ENCODE measurements at regions not wholly inside any gene's neighbourhood (a gene's known extent, or its start where the extent isn't known, plus 50 kb on each side); places are given as distances from the start of the nearest gene placed in this dataset.

DNA sequence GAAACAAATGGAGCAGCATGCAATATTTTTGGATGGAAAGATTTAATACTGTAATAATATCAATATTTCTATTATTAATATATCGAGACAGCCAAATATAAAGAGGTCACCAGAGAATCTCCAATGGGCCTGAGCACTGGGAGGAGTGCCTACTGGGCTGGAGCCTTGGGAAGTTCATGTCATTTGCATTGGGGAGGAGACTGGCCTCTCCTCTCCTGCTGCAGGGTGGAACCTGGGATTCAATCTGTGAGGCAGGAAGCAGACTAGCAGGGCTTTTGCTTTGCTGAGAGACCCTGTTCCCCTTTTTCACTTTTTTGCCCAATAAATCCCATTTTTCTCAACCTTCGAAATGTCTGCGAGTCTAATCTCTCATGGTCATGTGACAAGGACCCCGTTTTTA, 390.6 kb upstream of the CYRIA start (continued):
- TF ChIP-seq, protein P1, sequence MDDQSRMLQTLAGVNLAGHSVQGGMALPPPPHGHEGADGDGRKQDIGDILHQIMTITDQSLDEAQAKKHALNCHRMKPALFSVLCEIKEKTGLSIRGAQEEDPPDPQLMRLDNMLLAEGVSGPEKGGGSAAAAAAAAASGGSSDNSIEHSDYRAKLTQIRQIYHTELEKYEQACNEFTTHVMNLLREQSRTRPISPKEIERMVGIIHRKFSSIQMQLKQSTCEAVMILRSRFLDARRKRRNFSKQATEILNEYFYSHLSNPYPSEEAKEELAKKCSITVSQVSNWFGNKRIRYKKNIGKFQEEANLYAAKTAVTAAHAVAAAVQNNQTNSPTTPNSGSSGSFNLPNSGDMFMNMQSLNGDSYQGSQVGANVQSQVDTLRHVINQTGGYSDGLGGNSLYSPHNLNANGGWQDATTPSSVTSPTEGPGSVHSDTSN (IDR thresholded peaks at IDR 0.05; ENCODE audit: insufficient replicate concordance, low read depth, low read length) = no peak
- TF ChIP-seq, protein P2, sequence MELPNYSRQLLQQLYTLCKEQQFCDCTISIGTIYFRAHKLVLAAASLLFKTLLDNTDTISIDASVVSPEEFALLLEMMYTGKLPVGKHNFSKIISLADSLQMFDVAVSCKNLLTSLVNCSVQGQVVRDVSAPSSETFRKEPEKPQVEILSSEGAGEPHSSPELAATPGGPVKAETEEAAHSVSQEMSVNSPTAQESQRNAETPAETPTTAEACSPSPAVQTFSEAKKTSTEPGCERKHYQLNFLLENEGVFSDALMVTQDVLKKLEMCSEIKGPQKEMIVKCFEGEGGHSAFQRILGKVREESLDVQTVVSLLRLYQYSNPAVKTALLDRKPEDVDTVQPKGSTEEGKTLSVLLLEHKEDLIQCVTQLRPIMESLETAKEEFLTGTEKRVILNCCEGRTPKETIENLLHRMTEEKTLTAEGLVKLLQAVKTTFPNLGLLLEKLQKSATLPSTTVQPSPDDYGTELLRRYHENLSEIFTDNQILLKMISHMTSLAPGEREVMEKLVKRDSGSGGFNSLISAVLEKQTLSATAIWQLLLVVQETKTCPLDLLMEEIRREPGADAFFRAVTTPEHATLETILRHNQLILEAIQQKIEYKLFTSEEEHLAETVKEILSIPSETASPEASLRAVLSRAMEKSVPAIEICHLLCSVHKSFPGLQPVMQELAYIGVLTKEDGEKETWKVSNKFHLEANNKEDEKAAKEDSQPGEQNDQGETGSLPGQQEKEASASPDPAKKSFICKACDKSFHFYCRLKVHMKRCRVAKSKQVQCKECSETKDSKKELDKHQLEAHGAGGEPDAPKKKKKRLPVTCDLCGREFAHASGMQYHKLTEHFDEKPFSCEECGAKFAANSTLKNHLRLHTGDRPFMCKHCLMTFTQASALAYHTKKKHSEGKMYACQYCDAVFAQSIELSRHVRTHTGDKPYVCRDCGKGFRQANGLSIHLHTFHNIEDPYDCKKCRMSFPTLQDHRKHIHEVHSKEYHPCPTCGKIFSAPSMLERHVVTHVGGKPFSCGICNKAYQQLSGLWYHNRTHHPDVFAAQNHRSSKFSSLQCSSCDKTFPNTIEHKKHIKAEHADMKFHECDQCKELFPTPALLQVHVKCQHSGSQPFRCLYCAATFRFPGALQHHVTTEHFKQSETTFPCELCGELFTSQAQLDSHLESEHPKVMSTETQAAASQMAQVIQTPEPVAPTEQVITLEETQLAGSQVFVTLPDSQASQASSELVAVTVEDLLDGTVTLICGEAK (IDR thresholded peaks at IDR 0.05; ENCODE audit: borderline replicate concordance) = no peak
- TF ChIP-seq, protein P3, sequence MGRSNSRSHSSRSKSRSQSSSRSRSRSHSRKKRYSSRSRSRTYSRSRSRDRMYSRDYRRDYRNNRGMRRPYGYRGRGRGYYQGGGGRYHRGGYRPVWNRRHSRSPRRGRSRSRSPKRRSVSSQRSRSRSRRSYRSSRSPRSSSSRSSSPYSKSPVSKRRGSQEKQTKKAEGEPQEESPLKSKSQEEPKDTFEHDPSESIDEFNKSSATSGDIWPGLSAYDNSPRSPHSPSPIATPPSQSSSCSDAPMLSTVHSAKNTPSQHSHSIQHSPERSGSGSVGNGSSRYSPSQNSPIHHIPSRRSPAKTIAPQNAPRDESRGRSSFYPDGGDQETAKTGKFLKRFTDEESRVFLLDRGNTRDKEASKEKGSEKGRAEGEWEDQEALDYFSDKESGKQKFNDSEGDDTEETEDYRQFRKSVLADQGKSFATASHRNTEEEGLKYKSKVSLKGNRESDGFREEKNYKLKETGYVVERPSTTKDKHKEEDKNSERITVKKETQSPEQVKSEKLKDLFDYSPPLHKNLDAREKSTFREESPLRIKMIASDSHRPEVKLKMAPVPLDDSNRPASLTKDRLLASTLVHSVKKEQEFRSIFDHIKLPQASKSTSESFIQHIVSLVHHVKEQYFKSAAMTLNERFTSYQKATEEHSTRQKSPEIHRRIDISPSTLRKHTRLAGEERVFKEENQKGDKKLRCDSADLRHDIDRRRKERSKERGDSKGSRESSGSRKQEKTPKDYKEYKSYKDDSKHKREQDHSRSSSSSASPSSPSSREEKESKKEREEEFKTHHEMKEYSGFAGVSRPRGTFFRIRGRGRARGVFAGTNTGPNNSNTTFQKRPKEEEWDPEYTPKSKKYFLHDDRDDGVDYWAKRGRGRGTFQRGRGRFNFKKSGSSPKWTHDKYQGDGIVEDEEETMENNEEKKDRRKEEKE (IDR thresholded peaks at IDR 0.05) = no peak
- TF ChIP-seq, protein P4, sequence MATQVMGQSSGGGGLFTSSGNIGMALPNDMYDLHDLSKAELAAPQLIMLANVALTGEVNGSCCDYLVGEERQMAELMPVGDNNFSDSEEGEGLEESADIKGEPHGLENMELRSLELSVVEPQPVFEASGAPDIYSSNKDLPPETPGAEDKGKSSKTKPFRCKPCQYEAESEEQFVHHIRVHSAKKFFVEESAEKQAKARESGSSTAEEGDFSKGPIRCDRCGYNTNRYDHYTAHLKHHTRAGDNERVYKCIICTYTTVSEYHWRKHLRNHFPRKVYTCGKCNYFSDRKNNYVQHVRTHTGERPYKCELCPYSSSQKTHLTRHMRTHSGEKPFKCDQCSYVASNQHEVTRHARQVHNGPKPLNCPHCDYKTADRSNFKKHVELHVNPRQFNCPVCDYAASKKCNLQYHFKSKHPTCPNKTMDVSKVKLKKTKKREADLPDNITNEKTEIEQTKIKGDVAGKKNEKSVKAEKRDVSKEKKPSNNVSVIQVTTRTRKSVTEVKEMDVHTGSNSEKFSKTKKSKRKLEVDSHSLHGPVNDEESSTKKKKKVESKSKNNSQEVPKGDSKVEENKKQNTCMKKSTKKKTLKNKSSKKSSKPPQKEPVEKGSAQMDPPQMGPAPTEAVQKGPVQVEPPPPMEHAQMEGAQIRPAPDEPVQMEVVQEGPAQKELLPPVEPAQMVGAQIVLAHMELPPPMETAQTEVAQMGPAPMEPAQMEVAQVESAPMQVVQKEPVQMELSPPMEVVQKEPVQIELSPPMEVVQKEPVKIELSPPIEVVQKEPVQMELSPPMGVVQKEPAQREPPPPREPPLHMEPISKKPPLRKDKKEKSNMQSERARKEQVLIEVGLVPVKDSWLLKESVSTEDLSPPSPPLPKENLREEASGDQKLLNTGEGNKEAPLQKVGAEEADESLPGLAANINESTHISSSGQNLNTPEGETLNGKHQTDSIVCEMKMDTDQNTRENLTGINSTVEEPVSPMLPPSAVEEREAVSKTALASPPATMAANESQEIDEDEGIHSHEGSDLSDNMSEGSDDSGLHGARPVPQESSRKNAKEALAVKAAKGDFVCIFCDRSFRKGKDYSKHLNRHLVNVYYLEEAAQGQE (IDR thresholded peaks at IDR 0.05; ENCODE audit: low read depth, low read length) = no peak
